DND-41 (cell line): ENCODE measurements at regions not wholly inside any gene's neighbourhood (a gene's known extent, or its start where the extent isn't known, plus 50 kb on each side); places are given as distances from the start of the nearest gene placed in this dataset.
"Not testable (repeated sequence)": the region's sequence is repeated elsewhere in the genome, so short reads cannot be mapped to it uniquely, and the experiment has no call there.

ENCODE experiments used
- EZH2 ChIP-seq: IDR thresholded peaks from 3 replicates; pipeline ENCODE4 v1.6.1; 2012; ENCODE audit warnings: borderline replicate concordance, low read depth, mild to moderate bottlenecking, moderate library complexity, low read length, inconsistent platforms; ENCODE audit not compliant: severe bottlenecking
- TF ChIP-seq, protein P1 (sequence below): IDR thresholded peaks from 2 replicates; pipeline ENCODE4 v1.5.1; 2012; ENCODE audit warnings: borderline replicate concordance, low read length, moderate library complexity, mild to moderate bottlenecking; ENCODE audit not compliant: poor library complexity, severe bottlenecking; ENCODE audit errors: extremely low read depth

- TF ChIP-seq, protein P1, sequence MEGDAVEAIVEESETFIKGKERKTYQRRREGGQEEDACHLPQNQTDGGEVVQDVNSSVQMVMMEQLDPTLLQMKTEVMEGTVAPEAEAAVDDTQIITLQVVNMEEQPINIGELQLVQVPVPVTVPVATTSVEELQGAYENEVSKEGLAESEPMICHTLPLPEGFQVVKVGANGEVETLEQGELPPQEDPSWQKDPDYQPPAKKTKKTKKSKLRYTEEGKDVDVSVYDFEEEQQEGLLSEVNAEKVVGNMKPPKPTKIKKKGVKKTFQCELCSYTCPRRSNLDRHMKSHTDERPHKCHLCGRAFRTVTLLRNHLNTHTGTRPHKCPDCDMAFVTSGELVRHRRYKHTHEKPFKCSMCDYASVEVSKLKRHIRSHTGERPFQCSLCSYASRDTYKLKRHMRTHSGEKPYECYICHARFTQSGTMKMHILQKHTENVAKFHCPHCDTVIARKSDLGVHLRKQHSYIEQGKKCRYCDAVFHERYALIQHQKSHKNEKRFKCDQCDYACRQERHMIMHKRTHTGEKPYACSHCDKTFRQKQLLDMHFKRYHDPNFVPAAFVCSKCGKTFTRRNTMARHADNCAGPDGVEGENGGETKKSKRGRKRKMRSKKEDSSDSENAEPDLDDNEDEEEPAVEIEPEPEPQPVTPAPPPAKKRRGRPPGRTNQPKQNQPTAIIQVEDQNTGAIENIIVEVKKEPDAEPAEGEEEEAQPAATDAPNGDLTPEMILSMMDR = not testable (repeated sequence)
- TF ChIP-seq EZH2 = not testable (repeated sequence)
Observed at GRCh38 chr3:17817973-17818372, 75.5 kb upstream of the TBC1D5 start.
